Subcutaneous abdominal adipose tissue (tissue), 5 donors: ENCODE measurements at regions not wholly inside any gene's neighbourhood (a gene's known extent, or its start where the extent isn't known, plus 50 kb on each side); places are given as distances from the start of the nearest gene placed in this dataset.
A peak's percentile ranks its signal among the peaks of the same experiment; 100 is the strongest.

Experiments used
- H3K27ac ChIP-seq: one replicate; pipeline ENCODE4 v1.7.0; 2013; ENCODE audit warnings: low read depth, mild to moderate bottlenecking, inconsistent platforms, low read length, moderate library complexity
- H3K27me3 ChIP-seq, 5 donors: one replicate each; pipeline ENCODE4 v1.7.0; 2013; ENCODE audit warnings: low read length in 5 of 5, inconsistent platforms in 1 of 5; ENCODE audit not compliant: control insufficient read depth in 5 of 5, insufficient read depth in 4 of 5
- H3K36me3 ChIP-seq, 5 donors: one replicate each; pipeline ENCODE4 v1.7.0; 2013; ENCODE audit warnings: low read length in 5 of 5; ENCODE audit not compliant: control insufficient read depth in 5 of 5, insufficient read depth in 5 of 5
- H3K4me1 ChIP-seq, 5 donors: one replicate each; pipeline ENCODE4 v1.7.0; 2013; ENCODE audit warnings: low read length in 5 of 5, mild to moderate bottlenecking in 3 of 5, moderate library complexity in 1 of 5; ENCODE audit not compliant: control insufficient read depth in 5 of 5, insufficient read depth in 5 of 5
- H3K4me3 ChIP-seq, 5 donors: one replicate each; pipeline ENCODE4 v1.7.0; 2013; ENCODE audit warnings: low read length in 5 of 5, low read depth in 1 of 5
- H3K9ac ChIP-seq, 5 donors: one replicate each; pipeline ENCODE4 v1.7.0; 2013; ENCODE audit warnings: low read length in 5 of 5, mild to moderate bottlenecking in 4 of 5, moderate library complexity in 3 of 5
- H3K9me3 ChIP-seq, 5 donors: one replicate each; pipeline ENCODE4 v1.7.0; 2013; ENCODE audit warnings: low read length in 5 of 5; ENCODE audit not compliant: control insufficient read depth in 5 of 5
- donor health status: healthy.
- donor health status: healthy.
- donor health status: healthy.
- donor health status: healthy.
- donor health status: healthy.

DNA sequence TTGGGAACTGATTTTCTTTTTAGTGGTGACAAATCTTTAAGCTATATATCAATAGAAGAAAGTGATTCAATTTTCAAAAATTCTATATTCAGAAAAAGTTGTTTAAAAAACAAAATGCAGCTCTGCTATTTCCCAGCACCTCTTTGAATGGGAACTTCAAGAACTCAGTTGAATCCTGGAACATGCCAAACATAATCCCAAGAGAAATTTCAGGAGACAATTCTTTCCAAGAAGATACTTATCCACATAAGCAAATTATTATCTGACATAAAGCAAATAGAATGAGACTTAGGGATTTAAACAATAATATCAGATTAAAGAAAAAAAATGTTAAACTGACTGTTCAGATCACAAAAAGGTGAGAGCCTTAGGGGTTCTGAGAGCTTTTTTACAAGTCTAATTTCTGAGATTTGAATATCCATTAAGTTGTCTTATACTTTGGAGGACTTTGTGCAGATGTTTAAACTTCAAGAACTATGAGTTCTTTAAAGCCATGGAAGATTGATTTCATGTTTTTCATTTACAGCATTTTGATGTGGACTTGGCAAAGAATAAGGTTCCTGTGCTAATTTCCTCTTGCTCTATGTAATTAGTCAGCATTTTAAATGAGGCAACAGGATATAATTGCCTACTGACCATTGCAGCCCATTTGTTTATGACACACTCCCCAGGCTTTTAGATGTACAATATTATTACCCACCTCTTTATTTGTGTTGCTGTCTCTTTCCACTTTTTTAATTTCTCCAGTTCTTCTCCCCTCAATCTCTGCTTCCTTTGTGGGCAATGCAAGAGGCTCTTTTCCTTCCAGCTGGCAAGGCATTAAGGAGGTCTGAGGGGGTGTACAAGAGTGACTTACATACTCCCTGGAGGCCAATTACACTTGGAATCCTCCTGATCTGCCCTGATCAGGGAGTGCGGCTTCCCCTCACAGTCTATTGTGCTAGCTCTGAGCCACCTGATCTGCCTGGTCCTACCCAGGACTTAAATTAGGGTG, 419.1 kb downstream of the NR2F1-AS1 start:
- no peaks in the 10 kb centered on the region for H3K27me3 ChIP-seq
- H3K9me3 ChIP-seq: no peaks in the 10 kb centered on the region
- H3K27ac ChIP-seq: peak overlapping the region; percentile 88
- H3K9ac ChIP-seq: peak overlapping the region in 2 of 5 donors; percentile 38 to 42
- H3K4me3 ChIP-seq: no peak overlapping the region
- H3K4me1 ChIP-seq: peaks cover 11 to 40% (median 29%) of the 10 kb centered on the region in 5 donors
- no peaks in the 10 kb centered on the region for H3K36me3 ChIP-seq

GRCh38 chr5:93158841-93159240, 422.2 kb downstream of the NR2F1-AS1 start:
- Histone ChIP-seq H3K27me3 (no peaks in the 10 kb centered on the region), H3K9me3 (no peaks in the 10 kb centered on the region), H3K4me1 (peaks cover 9 to 35% (median 29%) of the 10 kb centered on the region in 5 donors)

DNA sequence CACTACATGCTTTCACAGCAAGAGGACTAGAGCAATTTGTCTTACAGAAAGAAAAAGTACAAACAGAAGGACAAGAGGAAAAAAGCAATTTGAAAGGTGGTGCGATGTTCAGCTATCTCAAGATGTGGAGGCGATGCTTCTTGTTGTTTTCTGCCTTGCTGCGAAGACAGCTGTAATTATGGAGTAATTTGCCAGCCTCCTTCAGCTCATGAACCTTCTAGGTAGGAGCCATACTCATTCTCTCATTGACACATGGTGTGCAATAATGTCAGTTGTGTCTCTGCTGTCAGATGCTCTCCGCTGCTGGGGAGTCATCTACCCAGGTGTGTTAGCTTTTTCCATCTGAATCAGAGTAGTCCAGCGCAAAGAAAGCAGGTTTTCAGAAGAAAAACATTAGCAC, 424.5 kb downstream of the NR2F1-AS1 start:
- Histone ChIP-seq H3K27me3 (no peaks in the 10 kb centered on the region), H3K9ac (no peak overlapping the region), H3K9me3 (no peaks in the 10 kb centered on the region), H3K36me3 (no peaks in the 10 kb centered on the region), H3K27ac (no peak overlapping the region), H3K4me3 (no peak overlapping the region), H3K4me1 (peaks cover 0 to 15% (median 11%) of the 10 kb centered on the region in 5 donors)

More at GRCh38 chr5:93158841-93159240, 422.2 kb downstream of the NR2F1-AS1 start:
- Histone ChIP-seq H3K27ac (no peak overlapping the region), H3K9ac (no peak overlapping the region), H3K4me3 (no peak overlapping the region), H3K36me3 (no peaks in the 10 kb centered on the region)

- Histone ChIP-seq H3K4me1 (peaks cover 0 to 10% (median 7%) of the 10 kb centered on the region in 5 donors), H3K9ac (no peak overlapping the region), H3K27me3 (no peaks in the 10 kb centered on the region), H3K27ac (no peak overlapping the region), H3K4me3 (no peak overlapping the region), H3K36me3 (no peaks in the 10 kb centered on the region), H3K9me3 (no peaks in the 10 kb centered on the region)
Observed at GRCh38 chr5:93154535-93154934, 426.5 kb downstream of the NR2F1-AS1 start.

- no peaks in the 10 kb centered on the region for H3K36me3 ChIP-seq
- H3K27ac ChIP-seq: no peak overlapping the region
- no peak overlapping the region for H3K9ac ChIP-seq
- H3K9me3 ChIP-seq: no peaks in the 10 kb centered on the region
- no peak overlapping the region for H3K4me3 ChIP-seq
- H3K4me1 ChIP-seq: peaks cover 0 to 5% (median 0%) of the 10 kb centered on the region in 5 donors
- H3K27me3 ChIP-seq: no peaks in the 10 kb centered on the region
Observed at GRCh38 chr5:93153461-93153860, 427.6 kb downstream of the NR2F1-AS1 start.

DNA sequence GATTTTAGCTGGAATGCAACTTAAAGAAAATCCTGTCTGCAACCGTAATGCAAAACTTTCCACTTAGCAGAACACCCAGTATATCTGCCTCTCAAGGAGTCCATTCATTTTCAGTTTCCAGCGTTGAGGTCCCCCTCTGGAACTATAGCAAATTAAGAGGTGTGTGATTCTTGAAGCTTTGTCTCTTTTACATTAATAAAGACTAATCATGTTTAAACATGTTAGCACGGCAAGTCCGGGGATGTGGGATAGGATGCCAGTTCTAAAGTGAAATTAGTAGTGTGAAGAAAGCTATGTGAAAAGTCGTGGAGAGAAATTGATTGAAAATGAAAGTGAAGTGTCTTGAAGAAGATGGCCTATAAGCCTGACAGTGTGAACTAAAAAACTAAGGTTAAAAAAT, 429.1 kb downstream of the NR2F1-AS1 start:
- H3K9ac ChIP-seq: no peak overlapping the region
- peaks cover 0 to 5% (median 0%) of the 10 kb centered on the region in 5 donors for H3K4me1 ChIP-seq
- H3K27me3 ChIP-seq: no peaks in the 10 kb centered on the region
- no peaks in the 10 kb centered on the region for H3K36me3 ChIP-seq
- H3K27ac ChIP-seq: no peak overlapping the region
- H3K9me3 ChIP-seq: no peaks in the 10 kb centered on the region
- H3K4me3 ChIP-seq: no peak overlapping the region

- no peaks in the 10 kb centered on the region for H3K36me3 ChIP-seq
- H3K9me3 ChIP-seq: no peaks in the 10 kb centered on the region
- no peak overlapping the region for H3K27ac ChIP-seq
- no peaks in the 10 kb centered on the region for H3K27me3 ChIP-seq
- H3K4me1 ChIP-seq: peaks cover 0 to 5% (median 0%) of the 10 kb centered on the region in 5 donors
- H3K9ac ChIP-seq: no peak overlapping the region
- no peak overlapping the region for H3K4me3 ChIP-seq
Observed at GRCh38 chr5:93151121-93151520, 429.9 kb downstream of the NR2F1-AS1 start.

DNA sequence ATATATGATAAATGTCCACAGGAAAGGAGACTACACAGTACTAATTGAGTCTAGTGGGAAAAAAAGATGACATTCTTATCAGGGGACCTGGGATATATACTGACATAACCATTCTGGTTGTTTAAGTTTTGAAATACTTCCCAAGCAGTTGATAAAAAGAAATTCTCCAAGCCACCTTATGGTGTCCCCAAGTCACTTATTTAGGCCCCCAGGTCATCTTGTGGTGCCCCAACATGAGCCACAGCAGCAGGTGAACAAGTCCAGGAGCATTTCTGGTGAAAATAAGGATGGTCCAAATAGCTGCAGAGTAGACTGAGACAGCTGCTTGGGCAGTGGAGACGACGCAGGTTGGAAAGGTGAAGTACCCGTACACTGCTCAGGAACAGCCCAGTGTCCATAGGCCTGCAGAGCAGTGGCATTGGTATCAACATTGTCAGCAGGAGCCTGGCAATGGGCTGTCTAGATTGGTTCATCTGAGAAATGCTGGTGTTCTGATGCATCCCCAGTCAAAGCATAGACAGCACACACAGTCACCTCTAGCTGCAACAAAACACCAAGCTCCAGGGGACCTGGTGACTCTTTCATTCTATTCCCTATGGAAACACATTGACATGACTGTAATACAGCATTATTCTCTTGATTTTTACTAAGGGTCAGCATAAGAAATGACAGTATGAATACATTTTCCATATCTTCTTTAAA, 430.6 kb downstream of the NR2F1-AS1 start:
- no peaks in the 10 kb centered on the region for H3K36me3 ChIP-seq
- no peak overlapping the region for H3K27ac ChIP-seq
- H3K9me3 ChIP-seq: no peaks in the 10 kb centered on the region
- no peak overlapping the region for H3K4me3 ChIP-seq
- H3K4me1 ChIP-seq: peaks cover 0 to 5% (median 0%) of the 10 kb centered on the region in 5 donors
- no peak overlapping the region for H3K9ac ChIP-seq
- no peaks in the 10 kb centered on the region for H3K27me3 ChIP-seq

DNA sequence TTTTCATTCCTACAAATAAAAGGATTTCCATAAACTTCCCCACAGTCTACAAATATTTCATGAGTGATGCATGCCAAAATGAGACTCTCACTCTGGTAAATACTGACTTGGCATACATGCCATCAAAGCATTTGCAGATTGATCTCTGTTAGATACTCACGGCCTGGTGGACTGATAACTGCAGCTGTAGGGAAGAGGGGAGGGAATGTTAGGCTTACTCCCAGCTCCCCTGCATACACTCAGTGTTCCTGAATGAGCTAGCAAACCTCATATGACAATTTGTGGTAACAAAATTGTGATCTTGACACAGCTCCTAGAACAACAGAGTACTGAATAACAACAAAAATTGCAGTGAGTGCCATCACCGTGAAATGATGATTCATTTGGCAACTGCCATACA, 435.3 kb downstream of the NR2F1-AS1 start:
- H3K36me3 ChIP-seq: no peaks in the 10 kb centered on the region
- no peaks in the 10 kb centered on the region for H3K9me3 ChIP-seq
- no peak overlapping the region for H3K27ac ChIP-seq

DNA sequence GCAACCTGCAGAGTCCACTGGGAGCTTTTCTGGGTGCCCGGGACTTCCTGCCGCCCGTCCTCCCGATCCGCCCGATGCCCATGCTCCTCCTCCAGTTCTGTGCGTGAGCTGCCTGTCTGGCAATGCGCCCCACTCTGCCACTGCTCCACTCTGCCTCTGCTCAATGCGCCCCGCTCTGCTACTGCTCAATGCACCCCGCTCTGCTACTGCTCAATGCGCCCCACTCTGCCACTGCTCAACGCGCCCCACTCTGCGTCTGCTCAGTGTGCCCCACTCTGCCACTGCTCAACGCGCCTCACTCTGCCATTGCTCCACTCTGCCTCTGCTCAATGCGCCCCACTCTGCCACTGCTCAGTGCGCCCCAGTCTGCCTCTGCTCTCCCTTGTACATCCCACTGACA, 436.0 kb downstream of the NR2F1-AS1 start:
- H3K27me3 ChIP-seq: no peaks in the 10 kb centered on the region

More for the DNA sequence above, 435.3 kb downstream of the NR2F1-AS1 start:
- Histone ChIP-seq H3K4me1 (peaks cover 0 to 4% (median 0%) of the 10 kb centered on the region in 5 donors), H3K4me3 (no peak overlapping the region), H3K9ac (no peak overlapping the region), H3K27me3 (no peaks in the 10 kb centered on the region)

More for the DNA sequence above, 436.0 kb downstream of the NR2F1-AS1 start:
- Histone ChIP-seq H3K4me3 (no peak overlapping the region), H3K27ac (no peak overlapping the region), H3K4me1 (no peaks in the 10 kb centered on the region), H3K9ac (no peak overlapping the region), H3K9me3 (no peaks in the 10 kb centered on the region), H3K36me3 (no peaks in the 10 kb centered on the region)
